CD4-positive, alpha-beta memory T cell (primary cell): ENCODE measurements at regions not wholly inside any gene's neighbourhood (a gene's known extent, or its start where the extent isn't known, plus 50 kb on each side); places are given as distances from the start of the nearest gene placed in this dataset.

Experiments used
- CTCF ChIA-PET: fragments of 350-600 bp; sonication (Branson Sonifier 250); formaldehyde crosslinking; loops from one replicate; lab custom pipeline; 2021; ENCODE audit warnings: inconsistent platforms; ENCODE audit not compliant: partially characterized antibody; lab: Charles Lee
- POLR2A ChIA-PET: fragments of 350-600 bp; sonication (Branson Sonifier 250); formaldehyde crosslinking; loops from one replicate; lab custom pipeline; 2021; ENCODE audit not compliant: partially characterized antibody; lab: Charles Lee
- DNase-seq, 5 donors: peaks; one replicate each; pipeline versions ENCODE4 v3.0.0 to v3.0.0-alpha.2; 2020 to 2022; ENCODE audit warnings: mixed read lengths in 1 of 5
- H3K27ac ChIP-seq: one replicate; pipeline ENCODE4 v1.7.0; 2013; ENCODE audit warnings: low read depth, low read length
- H3K27me3 ChIP-seq: 2 replicates; pipeline ENCODE4 v1.7.0; 2013; ENCODE audit warnings: mild to moderate bottlenecking, low read length, moderate library complexity; ENCODE audit not compliant: insufficient read depth
- H3K36me3 ChIP-seq: 2 replicates; pipeline ENCODE4 v1.7.0; 2013; ENCODE audit warnings: mild to moderate bottlenecking, low read length, moderate library complexity; ENCODE audit not compliant: insufficient read depth
- H3K4me1 ChIP-seq: 2 replicates; pipeline ENCODE4 v1.7.0; 2013; ENCODE audit warnings: mild to moderate bottlenecking, low read length, moderate library complexity; ENCODE audit not compliant: insufficient read depth
- H3K4me3 ChIP-seq, 2 donors: one replicate each; pipeline ENCODE4 v1.7.0; 2013; ENCODE audit warnings: low read length in 2 of 2, mild to moderate bottlenecking in 1 of 2
- H3K9me3 ChIP-seq, 2 donors: one replicate each; pipeline ENCODE4 v1.7.0; 2013; ENCODE audit warnings: low read length in 2 of 2, control low read depth in 1 of 2; ENCODE audit not compliant: control insufficient read depth in 1 of 2
- H3K27ac Mint-ChIP-seq, 7 donors: one replicate each; pipeline ENCODE4 v1.8.0; 2020 to 2021; ENCODE audit warnings: mixed read lengths in 7 of 7, mild to moderate bottlenecking in 6 of 7, inconsistent platforms in 3 of 7, moderate library complexity in 3 of 7
- H3K27me3 Mint-ChIP-seq, 2 donors: one replicate each; pipeline ENCODE4 v1.8.0; 2020 to 2021; ENCODE audit warnings: mixed read lengths in 2 of 2
- H3K36me3 Mint-ChIP-seq, 2 donors: one replicate each; pipeline ENCODE4 v1.8.0; 2020 to 2021; ENCODE audit warnings: mixed read lengths in 2 of 2, inconsistent platforms in 1 of 2, mild to moderate bottlenecking in 1 of 2
- H3K4me1 Mint-ChIP-seq, 4 donors: one replicate each; pipeline ENCODE4 v1.8.0; 2020 to 2021; ENCODE audit warnings: mixed read lengths in 4 of 4, mild to moderate bottlenecking in 1 of 4
- H3K4me3 Mint-ChIP-seq, 8 donors: one replicate each; pipeline ENCODE4 v1.8.0; 2020 to 2021; ENCODE audit warnings: mixed read lengths in 8 of 8, mild to moderate bottlenecking in 7 of 8, moderate library complexity in 6 of 8, inconsistent platforms in 3 of 8
- H3K9me3 Mint-ChIP-seq, 8 donors: one replicate each; pipeline ENCODE4 v1.8.0; 2020 to 2021; ENCODE audit warnings: mixed read lengths in 8 of 8, mild to moderate bottlenecking in 5 of 8, inconsistent platforms in 3 of 8, moderate library complexity in 1 of 8
- intact Hi-C: fragments of 100-400 bp; cut with micrococcal nuclease; formaldehyde crosslinking; loops from one replicate; pipeline ENCODE4 v1.15.1; 2023

GRCh38 chr12:114901316-114901715 is 217.3 kb upstream of the TBX3 start:
- H3K36me3 ChIP-seq: no peaks in the 10 kb centered on the region
- intact Hi-C loops: no loop called here
- no peak overlapping the region for H3K4me3 Mint-ChIP-seq
- H3K9me3 Mint-ChIP-seq: peaks cover 0 to 8% (median 3%) of the 10 kb centered on the region in 8 donors
- H3K36me3 Mint-ChIP-seq: no peaks in the 10 kb centered on the region
- H3K27ac ChIP-seq: no peak overlapping the region
- H3K4me3 ChIP-seq: no peak overlapping the region
- no peaks in the 10 kb centered on the region for H3K9me3 ChIP-seq
- H3K27me3 Mint-ChIP-seq: no peaks in the 10 kb centered on the region
- H3K4me1 ChIP-seq: no peaks in the 10 kb centered on the region
- POLR2A ChIA-PET: no interaction called here
- no peaks in the 10 kb centered on the region for H3K4me1 Mint-ChIP-seq
- DNase-seq: no peak
- H3K27me3 ChIP-seq: no peaks in the 10 kb centered on the region
- no peak overlapping the region for H3K27ac Mint-ChIP-seq
- CTCF ChIA-PET: no interaction called here

- POLR2A ChIA-PET: no interaction called here
- no peak overlapping the region for H3K27ac ChIP-seq
- H3K4me3 ChIP-seq: no peak overlapping the region
- Mint-ChIP-seq H3K27me3 (no peaks in the 10 kb centered on the region), H3K4me3 (no peak overlapping the region), H3K27ac (no peak overlapping the region), H3K36me3 (no peaks in the 10 kb centered on the region), H3K4me1 (no peaks in the 10 kb centered on the region), H3K9me3 (peaks cover 0 to 8% (median 3%) of the 10 kb centered on the region in 8 donors)
- intact Hi-C loops: no loop called here
- H3K36me3 ChIP-seq: no peaks in the 10 kb centered on the region
- CTCF ChIA-PET: no interaction called here
- no peaks in the 10 kb centered on the region for H3K27me3 ChIP-seq
- no peaks in the 10 kb centered on the region for H3K9me3 ChIP-seq
- no peak for DNase-seq
- no peaks in the 10 kb centered on the region for H3K4me1 ChIP-seq
These were observed 214.2 kb upstream of the TBX3 start for GRCh38 chr12:114898159-114898558.

- ChIA-PET CTCF (no interaction called here), POLR2A (no interaction called here)
- no peak for DNase-seq
- Histone ChIP-seq H3K27ac (no peak overlapping the region), H3K4me3 (no peak overlapping the region), H3K27me3 (no peaks in the 10 kb centered on the region), H3K9me3 (no peaks in the 10 kb centered on the region), H3K4me1 (no peaks in the 10 kb centered on the region), H3K36me3 (no peaks in the 10 kb centered on the region)
- H3K9me3 Mint-ChIP-seq: peaks cover 0 to 14% (median 7%) of the 10 kb centered on the region in 8 donors
- H3K4me1 Mint-ChIP-seq: no peaks in the 10 kb centered on the region
- H3K27me3 Mint-ChIP-seq: no peaks in the 10 kb centered on the region
- no peak overlapping the region for H3K4me3 Mint-ChIP-seq
- intact Hi-C loops: no loop called here
- no peak overlapping the region for H3K27ac Mint-ChIP-seq
- no peaks in the 10 kb centered on the region for H3K36me3 Mint-ChIP-seq
These were observed 211.9 kb upstream of the TBX3 start for GRCh38 chr12:114895827-114896226.

GRCh38 chr12:114895081-114895480 is 211.1 kb upstream of the TBX3 start:
- H3K4me1 Mint-ChIP-seq: no peaks in the 10 kb centered on the region
- no peaks in the 10 kb centered on the region for H3K36me3 Mint-ChIP-seq
- no peak for DNase-seq
- Histone ChIP-seq H3K9me3 (no peaks in the 10 kb centered on the region), H3K4me3 (no peak overlapping the region), H3K4me1 (no peaks in the 10 kb centered on the region), H3K36me3 (no peaks in the 10 kb centered on the region), H3K27me3 (no peaks in the 10 kb centered on the region), H3K27ac (no peak overlapping the region)
- no peak overlapping the region for H3K4me3 Mint-ChIP-seq
- H3K27me3 Mint-ChIP-seq: no peaks in the 10 kb centered on the region
- intact Hi-C loops: no loop called here
- CTCF ChIA-PET: no interaction called here
- POLR2A ChIA-PET: no interaction called here
- peaks cover 0 to 14% (median 7%) of the 10 kb centered on the region in 8 donors for H3K9me3 Mint-ChIP-seq
- no peak overlapping the region for H3K27ac Mint-ChIP-seq

GRCh38 chr12:114894076-114894475 is 210.1 kb upstream of the TBX3 start:
- intact Hi-C loops: no loop called here
- CTCF ChIA-PET: no interaction called here

GRCh38 chr12:114888928-114889584 is 205.1 kb upstream of the TBX3 start:
- Histone ChIP-seq H3K4me1 (no peaks in the 10 kb centered on the region), H3K27me3 (no peaks in the 10 kb centered on the region), H3K27ac (no peak overlapping the region), H3K36me3 (no peaks in the 10 kb centered on the region), H3K4me3 (no peak overlapping the region), H3K9me3 (no peaks in the 10 kb centered on the region)
- Mint-ChIP-seq H3K27me3 (no peaks in the 10 kb centered on the region), H3K4me3 (no peak overlapping the region), H3K4me1 (no peaks in the 10 kb centered on the region), H3K36me3 (no peaks in the 10 kb centered on the region), H3K9me3 (peaks cover 0 to 12% (median 4%) of the 10 kb centered on the region in 8 donors), H3K27ac (no peak overlapping the region)
- ChIA-PET CTCF (no interaction called here), POLR2A (no interaction called here)
- DNase-seq: no peak
- intact Hi-C loops: no loop called here

More at GRCh38 chr12:114894076-114894475, 210.1 kb upstream of the TBX3 start:
- no peaks in the 10 kb centered on the region for H3K36me3 ChIP-seq
- POLR2A ChIA-PET: no interaction called here
- H3K4me1 ChIP-seq: no peaks in the 10 kb centered on the region
- no peak overlapping the region for H3K27ac ChIP-seq
- H3K9me3 ChIP-seq: no peaks in the 10 kb centered on the region
- no peak overlapping the region for H3K4me3 ChIP-seq
- DNase-seq: no peak
- Mint-ChIP-seq H3K9me3 (peaks cover 0 to 12% (median 8%) of the 10 kb centered on the region in 8 donors), H3K36me3 (no peaks in the 10 kb centered on the region), H3K4me1 (no peaks in the 10 kb centered on the region), H3K27ac (no peak overlapping the region), H3K27me3 (no peaks in the 10 kb centered on the region), H3K4me3 (no peak overlapping the region)
- H3K27me3 ChIP-seq: no peaks in the 10 kb centered on the region

GRCh38 chr12:114888448-114888847 is 204.5 kb upstream of the TBX3 start:
- POLR2A ChIA-PET: no interaction called here
- Mint-ChIP-seq H3K4me1 (no peaks in the 10 kb centered on the region), H3K9me3 (peaks cover 0 to 12% (median 5%) of the 10 kb centered on the region in 8 donors), H3K27me3 (no peaks in the 10 kb centered on the region), H3K4me3 (no peak overlapping the region), H3K27ac (no peak overlapping the region), H3K36me3 (no peaks in the 10 kb centered on the region)
- no peaks in the 10 kb centered on the region for H3K4me1 ChIP-seq
- H3K27ac ChIP-seq: no peak overlapping the region
- H3K27me3 ChIP-seq: no peaks in the 10 kb centered on the region
- H3K9me3 ChIP-seq: no peaks in the 10 kb centered on the region
- intact Hi-C loops: no loop called here
- H3K4me3 ChIP-seq: no peak overlapping the region
- CTCF ChIA-PET: no interaction called here
- DNase-seq: no peak
- no peaks in the 10 kb centered on the region for H3K36me3 ChIP-seq
